Upper lobe of left lung (tissue), 4 donors: ENCODE measurements at regions not wholly inside any gene's neighbourhood (a gene's known extent, or its start where the extent isn't known, plus 50 kb on each side); places are given as distances from the start of the nearest gene placed in this dataset.

Experiments used
- CTCF ChIP-seq, 6 experiments: fragments of 450-650 bp in 4 of 6; fragments of 200-600 bp in 2 of 6; sonication (generic) in 2 of 6; IDR thresholded peaks; one replicate each; pipeline ENCODE4 v1.5.1; 2016 to 2019; ENCODE audit warnings: antibody characterized with exemption in 6 of 6
- EP300 ChIP-seq, 4 donors: sonication (generic); formaldehyde crosslinking; IDR thresholded peaks; one replicate each; pipeline ENCODE4 v1.5.1; 2017; ENCODE audit warnings: antibody characterized with exemption in 4 of 4, control low read depth in 2 of 4

GRCh38 chr15:98322581-98322980 is 325.8 kb upstream of the IGF1R start:
- TF ChIP-seq EP300 (IDR thresholded peaks at IDR 0.05) (no peak), CTCF (IDR thresholded peaks at IDR 0.05) (no peak)
